CD14-positive monocyte (primary cell): ENCODE measurements at regions not wholly inside any gene's neighbourhood (a gene's known extent, or its start where the extent isn't known, plus 50 kb on each side); places are given as distances from the start of the nearest gene placed in this dataset.

Experiments used
- DNase-seq, 3 donors: peaks; one replicate each; pipeline ENCODE4 v3.0.0-alpha.2; 2011 to 2022
- H2AFZ ChIP-seq: 2 replicates; pipeline ENCODE4 v1.6.0; 2012; ENCODE audit warnings: mild to moderate bottlenecking, low read depth, low read length, inconsistent platforms; ENCODE audit not compliant: insufficient read depth, poor library complexity, severe bottlenecking
- H3K27ac ChIP-seq, 2 donors: 1 replicate in 1 of 2; 2 replicates in 1 of 2; pipeline ENCODE4 v1.5.1; 2012 to 2013; ENCODE audit warnings: low read length in 2 of 2, control low read depth in 1 of 2, inconsistent platforms in 1 of 2, low read depth in 1 of 2, mild to moderate bottlenecking in 1 of 2
- H3K27me3 ChIP-seq, 2 donors: one replicate each; pipeline versions ENCODE4 v1.6.0 to v1.6.1; 2011 to 2013; ENCODE audit warnings: low read length in 2 of 2; ENCODE audit not compliant: control insufficient read depth in 2 of 2, insufficient read depth in 2 of 2
- H3K36me3 ChIP-seq, 2 donors: replicated peaks in 1 of 2; 1 replicate in 1 of 2; 2 replicates in 1 of 2; pipeline versions ENCODE4 v1.5.1 to v1.6.1; 2012 to 2013; ENCODE audit warnings: low read length in 2 of 2, control low read depth in 1 of 2, inconsistent platforms in 1 of 2, mild to moderate bottlenecking in 1 of 2; ENCODE audit not compliant: insufficient read depth in 2 of 2, control insufficient read depth in 1 of 2
- H3K4me1 ChIP-seq, 2 donors: 1 replicate in 1 of 2; 2 replicates in 1 of 2; pipeline versions ENCODE4 v1.5.1 to v1.6.1; 2012 to 2013; ENCODE audit warnings: low read length in 2 of 2, control low read depth in 1 of 2, inconsistent platforms in 1 of 2, mild to moderate bottlenecking in 1 of 2, moderate library complexity in 1 of 2; ENCODE audit not compliant: insufficient read depth in 2 of 2, control insufficient read depth in 1 of 2
- H3K4me2 ChIP-seq: replicated peaks from 2 replicates; pipeline ENCODE3; 2012; ENCODE audit warnings: low read length, moderate library complexity, mild to moderate bottlenecking; ENCODE audit not compliant: poor library complexity, severe bottlenecking; ENCODE audit errors: extremely low read depth
- H3K4me3 ChIP-seq, 3 experiments: fragments of 200-600 bp in 1 of 3; sonication (generic) in 1 of 3; replicated peaks in 1 of 3; 1 replicate in 2 of 3; 2 replicates in 1 of 3; pipeline ENCODE4 v1.5.1; 2011 to 2013; ENCODE audit warnings: low read length in 3 of 3, mild to moderate bottlenecking in 3 of 3, control low read depth in 2 of 3, low read depth in 2 of 3, inconsistent platforms in 1 of 3, moderate library complexity in 1 of 3
- H3K79me2 ChIP-seq: 2 replicates; pipeline ENCODE4 v1.6.0; 2012; ENCODE audit warnings: mild to moderate bottlenecking, control low read depth, inconsistent platforms, low read length, moderate library complexity; ENCODE audit not compliant: insufficient read depth
- H3K9ac ChIP-seq: 2 replicates; pipeline ENCODE4 v1.6.0; 2017; ENCODE audit warnings: low read length, mild to moderate bottlenecking; ENCODE audit not compliant: insufficient read depth, poor library complexity, severe bottlenecking
- H3K9me3 ChIP-seq, 2 donors: replicated peaks in 1 of 2; 1 replicate in 1 of 2; 2 replicates in 1 of 2; pipeline versions ENCODE4 v1.5.1 to v1.6.1; 2012 to 2013; ENCODE audit warnings: low read length in 2 of 2, control low read depth in 1 of 2; ENCODE audit not compliant: control insufficient read depth in 1 of 2, insufficient read depth in 1 of 2
- H4K20me1 ChIP-seq: 2 replicates; pipeline ENCODE4 v1.6.0; 2012; ENCODE audit warnings: mild to moderate bottlenecking, low read length, control low read depth, moderate library complexity; ENCODE audit not compliant: insufficient read depth
- H3K27ac Mint-ChIP-seq, 7 donors: one replicate each; pipeline ENCODE4 v1.8.0; 2020; ENCODE audit warnings: mild to moderate bottlenecking in 7 of 7, mixed read lengths in 7 of 7, moderate library complexity in 6 of 7, inconsistent platforms in 2 of 7
- H3K27me3 Mint-ChIP-seq, 3 donors: one replicate each; pipeline ENCODE4 v1.8.0; 2021 to 2022; ENCODE audit warnings: low read depth in 3 of 3, mild to moderate bottlenecking in 3 of 3, mixed read lengths in 3 of 3, moderate library complexity in 3 of 3, inconsistent platforms in 1 of 3
- H3K36me3 Mint-ChIP-seq, 2 donors: one replicate each; pipeline ENCODE4 v1.8.0; 2020; ENCODE audit warnings: mixed read lengths in 2 of 2, inconsistent platforms in 1 of 2, mild to moderate bottlenecking in 1 of 2
- H3K4me1 Mint-ChIP-seq: one replicate; pipeline ENCODE4 v1.8.0; 2020; ENCODE audit warnings: mild to moderate bottlenecking, mixed read lengths
- H3K4me3 Mint-ChIP-seq, 2 donors: one replicate each; pipeline ENCODE4 v1.8.0; 2020; ENCODE audit warnings: mild to moderate bottlenecking in 2 of 2, mixed read lengths in 2 of 2, moderate library complexity in 1 of 2
- H3K9me3 Mint-ChIP-seq, 7 donors: one replicate each; pipeline ENCODE4 v1.8.0; 2020 to 2022; ENCODE audit warnings: mixed read lengths in 7 of 7, mild to moderate bottlenecking in 6 of 7, moderate library complexity in 6 of 7, inconsistent platforms in 2 of 7
- WGBS: methylation state at CpG from one replicate; pipeline ENCODE4 v1.1.5; 2013; ENCODE audit warnings: missing lambda C conversion rate; ENCODE audit not compliant: insufficient coverage; 5-methylcytosine and 5-hydroxymethylcytosine counted together
- intact Hi-C, 2 donors: fragments of 100-400 bp; cut with micrococcal nuclease; formaldehyde crosslinking; loops; one replicate each; pipeline versions ENCODE4 v1.15.0 to v1.15.1; 2023
- TF ChIP-seq, protein P1 (sequence below): fragments of 200-600 bp; IDR thresholded peaks from one replicate; pipeline ENCODE4 v1.8.0; 2022; ENCODE audit warnings: antibody characterized with exemption, mild to moderate bottlenecking

DNA sequence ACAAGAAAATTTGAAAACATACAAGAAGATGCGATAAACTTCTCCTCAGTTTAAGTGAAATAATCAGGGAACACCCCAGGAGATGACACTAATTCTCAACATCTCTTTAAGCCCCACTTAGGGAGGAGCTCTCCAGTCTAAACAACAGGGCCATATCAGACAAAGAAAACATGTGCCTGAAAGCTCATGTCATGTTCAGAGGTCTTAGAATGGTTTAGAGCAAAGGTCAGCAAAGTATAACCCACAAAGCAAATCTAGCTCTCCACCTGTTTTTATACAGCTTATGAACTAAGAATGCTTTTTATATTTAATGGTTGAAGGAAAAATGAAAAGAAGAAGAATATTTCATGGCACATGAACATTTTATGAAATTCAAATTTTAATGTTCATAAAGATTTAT, 155.6 kb upstream of the NOL4 start:
- Histone ChIP-seq H4K20me1 (no peaks in the 10 kb centered on the region), H3K79me2 (no peaks in the 10 kb centered on the region), H3K27ac (no peak overlapping the region), H3K36me3 (no peaks in the 10 kb centered on the region), H3K4me2 (no peak overlapping the region), H3K27me3 (no peaks in the 10 kb centered on the region), H3K9ac (no peak overlapping the region), H2AFZ (no peak overlapping the region), H3K4me1 (no peaks in the 10 kb centered on the region), H3K9me3 (no peaks in the 10 kb centered on the region), H3K4me3 (no peak overlapping the region)
- TF ChIP-seq, protein P1, sequence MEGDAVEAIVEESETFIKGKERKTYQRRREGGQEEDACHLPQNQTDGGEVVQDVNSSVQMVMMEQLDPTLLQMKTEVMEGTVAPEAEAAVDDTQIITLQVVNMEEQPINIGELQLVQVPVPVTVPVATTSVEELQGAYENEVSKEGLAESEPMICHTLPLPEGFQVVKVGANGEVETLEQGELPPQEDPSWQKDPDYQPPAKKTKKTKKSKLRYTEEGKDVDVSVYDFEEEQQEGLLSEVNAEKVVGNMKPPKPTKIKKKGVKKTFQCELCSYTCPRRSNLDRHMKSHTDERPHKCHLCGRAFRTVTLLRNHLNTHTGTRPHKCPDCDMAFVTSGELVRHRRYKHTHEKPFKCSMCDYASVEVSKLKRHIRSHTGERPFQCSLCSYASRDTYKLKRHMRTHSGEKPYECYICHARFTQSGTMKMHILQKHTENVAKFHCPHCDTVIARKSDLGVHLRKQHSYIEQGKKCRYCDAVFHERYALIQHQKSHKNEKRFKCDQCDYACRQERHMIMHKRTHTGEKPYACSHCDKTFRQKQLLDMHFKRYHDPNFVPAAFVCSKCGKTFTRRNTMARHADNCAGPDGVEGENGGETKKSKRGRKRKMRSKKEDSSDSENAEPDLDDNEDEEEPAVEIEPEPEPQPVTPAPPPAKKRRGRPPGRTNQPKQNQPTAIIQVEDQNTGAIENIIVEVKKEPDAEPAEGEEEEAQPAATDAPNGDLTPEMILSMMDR = no peak
- Mint-ChIP-seq H3K9me3 (peaks cover 0 to 1% (median 0%) of the 10 kb centered on the region in 7 donors), H3K27me3 (peaks cover 0 to 3% (median 0%) of the 10 kb centered on the region in 3 donors), H3K27ac (no peak overlapping the region), H3K36me3 (no peaks in the 10 kb centered on the region), H3K4me1 (no peaks in the 10 kb centered on the region), H3K4me3 (no peak overlapping the region)
- DNase-seq = no peak
- intact Hi-C loops = no loop called here
- WGBS = no CpG with 5 or more reads among the region's 1 CpG

DNA sequence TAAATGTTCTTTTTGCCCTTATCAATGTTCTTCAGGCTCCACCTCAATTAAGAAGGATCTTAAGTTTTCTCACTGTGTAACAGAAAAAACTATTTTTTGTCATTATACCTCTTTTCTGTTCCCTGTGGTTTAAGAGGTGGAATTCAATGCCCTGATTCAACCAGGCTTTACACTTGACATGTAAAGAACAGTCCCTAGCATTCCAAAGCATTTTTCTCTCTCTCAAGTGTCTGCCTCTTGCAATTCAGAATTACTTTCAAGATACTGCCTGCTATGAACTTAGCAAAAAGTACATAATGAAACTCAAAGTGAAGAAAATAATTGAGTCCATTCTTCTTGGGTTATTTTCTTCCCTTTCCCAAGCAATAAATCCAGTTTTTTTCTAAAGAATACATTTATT, 160.6 kb upstream of the NOL4 start:
- DNase-seq = no peak
- H3K4me3 ChIP-seq = no peak overlapping the region
- H3K9me3 Mint-ChIP-seq = peaks cover 0 to 2% (median 0%) of the 10 kb centered on the region in 7 donors
- H3K4me1 Mint-ChIP-seq = no peaks in the 10 kb centered on the region
- no peaks in the 10 kb centered on the region for H3K79me2 ChIP-seq
- TF ChIP-seq, protein P1 = no peak
- H3K9ac ChIP-seq = no peak overlapping the region
- H3K36me3 ChIP-seq = no peaks in the 10 kb centered on the region
- H3K36me3 Mint-ChIP-seq = no peaks in the 10 kb centered on the region
- H3K27ac Mint-ChIP-seq = no peak overlapping the region
- no peak overlapping the region for H3K4me3 Mint-ChIP-seq
- H3K4me2 ChIP-seq = no peak overlapping the region
- no peaks in the 10 kb centered on the region for H4K20me1 ChIP-seq
- no peak overlapping the region for H3K27ac ChIP-seq
- H3K27me3 Mint-ChIP-seq = peaks cover 0 to 3% (median 0%) of the 10 kb centered on the region in 3 donors
- H3K9me3 ChIP-seq = peaks cover 0 to 6% of the 10 kb centered on the region in 2 donors
- H2AFZ ChIP-seq = no peak overlapping the region
- no peaks in the 10 kb centered on the region for H3K4me1 ChIP-seq
- H3K27me3 ChIP-seq = no peaks in the 10 kb centered on the region
- intact Hi-C loops = no loop called here
